ACHN (cell line): ENCODE measurements at regions not wholly inside any gene's neighbourhood (a gene's known extent, or its start where the extent isn't known, plus 50 kb on each side); places are given as distances from the start of the nearest gene placed in this dataset.

ENCODE experiments used
- DNase-seq: peaks from one replicate; pipeline ENCODE4 v3.0.0-alpha.2; 2015
- in situ Hi-C: cut with HindIII; loops from 2 replicates; pipeline ENCODE4 v1.10.0; 2017; ENCODE audit warnings: low sequenced_read_pairs, low pct_ligation_motif_present, low pct_unique_long_range_greater_than_20kb

DNA sequence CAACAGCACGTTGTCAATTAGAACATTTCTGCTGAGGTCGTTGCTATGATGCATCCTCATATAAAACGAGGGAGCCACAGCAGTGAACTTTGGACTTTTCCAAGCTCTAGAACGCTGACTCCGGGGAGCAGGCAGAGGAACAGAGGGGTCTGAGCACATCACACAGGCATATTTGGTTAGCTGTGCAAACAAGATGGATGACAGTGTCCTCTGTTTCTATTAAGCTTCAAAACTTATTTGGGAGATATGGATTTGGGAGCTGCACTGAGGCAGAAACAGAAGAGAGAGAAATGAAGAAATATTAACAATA is 278.0 kb upstream of the TBL1XR1 start:
- no peak for DNase-seq
- in situ Hi-C loops = no loop called here

DNA sequence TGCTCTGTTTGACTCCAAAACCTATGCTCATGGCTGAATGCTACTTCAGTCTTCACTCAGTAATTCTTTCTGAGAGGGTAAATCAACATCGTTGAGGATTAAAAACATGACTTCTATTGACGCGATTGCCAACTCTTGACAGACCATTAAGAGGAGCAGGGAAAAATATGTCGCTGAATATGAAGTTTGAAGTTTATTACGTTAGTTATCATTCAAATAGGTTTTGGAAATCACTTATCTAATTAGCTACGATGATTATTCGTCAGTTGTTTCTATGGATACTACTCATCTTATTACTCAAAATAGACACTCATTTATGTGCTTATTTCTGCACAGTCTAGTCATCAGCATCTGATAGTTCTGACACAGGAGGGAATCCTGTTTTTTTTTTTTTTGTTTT is 279.2 kb upstream of the TBL1XR1 start:
- in situ Hi-C loops = no loop called here
- DNase-seq = no peak

- in situ Hi-C loops = no loop called here
- no peak for DNase-seq
Measured at GRCh38 chr3:177476921-177477435, 279.7 kb upstream of the TBL1XR1 start.

DNA sequence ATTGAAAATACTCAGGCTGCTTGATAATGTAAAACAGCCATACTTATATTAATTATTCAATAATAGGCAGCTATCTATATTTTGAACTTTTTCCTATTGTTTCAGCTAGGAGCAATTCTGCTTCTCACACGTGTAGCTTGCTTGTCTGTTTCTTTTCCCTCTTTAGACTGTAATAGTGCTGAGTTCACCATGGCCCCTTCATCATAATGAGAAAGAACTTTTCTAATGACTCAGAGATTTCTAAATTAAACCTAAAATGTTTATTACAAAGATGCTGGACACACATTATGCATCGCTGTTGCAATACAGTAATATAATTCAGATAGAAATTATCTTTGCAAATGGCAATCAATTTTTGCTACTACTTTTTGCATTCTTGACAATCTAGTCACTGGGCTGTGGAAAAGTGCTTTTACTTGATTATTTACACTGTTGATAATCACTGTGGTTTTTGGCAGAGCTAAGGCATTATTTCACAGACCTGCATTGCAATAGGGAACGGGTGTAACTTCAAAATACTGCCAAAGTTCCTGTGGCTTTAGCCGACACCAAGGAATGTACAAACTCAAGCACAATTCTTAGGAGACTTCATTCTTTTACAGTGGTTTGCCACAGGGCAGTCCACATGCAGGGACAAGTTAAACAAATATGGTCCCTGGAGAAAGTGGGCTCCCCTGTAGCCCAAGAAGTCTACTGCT is 281.0 kb upstream of the TBL1XR1 start:
- DNase-seq = peak; percentile 90
- in situ Hi-C loops = no loop called here

DNA sequence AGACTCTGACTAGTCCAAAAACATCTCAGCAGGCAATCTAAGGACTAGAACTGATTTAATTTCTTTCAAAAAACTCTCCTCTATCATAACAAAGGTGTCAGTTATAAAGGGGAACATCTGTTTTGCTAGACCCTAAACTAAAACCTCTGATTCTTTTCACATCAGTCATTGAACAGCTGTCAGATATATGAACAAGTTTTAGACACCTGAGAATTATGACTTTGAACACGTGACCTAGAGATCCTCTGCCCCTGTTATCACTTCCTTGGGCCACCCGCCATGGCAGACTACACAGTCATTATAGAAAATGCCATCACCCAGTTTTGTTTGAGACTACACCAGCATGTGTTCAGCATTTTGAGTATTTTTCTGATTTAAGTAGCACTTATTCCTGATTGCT is 282.3 kb upstream of the TBL1XR1 start:
- DNase-seq = no peak
- in situ Hi-C loops = no loop called here

DNA sequence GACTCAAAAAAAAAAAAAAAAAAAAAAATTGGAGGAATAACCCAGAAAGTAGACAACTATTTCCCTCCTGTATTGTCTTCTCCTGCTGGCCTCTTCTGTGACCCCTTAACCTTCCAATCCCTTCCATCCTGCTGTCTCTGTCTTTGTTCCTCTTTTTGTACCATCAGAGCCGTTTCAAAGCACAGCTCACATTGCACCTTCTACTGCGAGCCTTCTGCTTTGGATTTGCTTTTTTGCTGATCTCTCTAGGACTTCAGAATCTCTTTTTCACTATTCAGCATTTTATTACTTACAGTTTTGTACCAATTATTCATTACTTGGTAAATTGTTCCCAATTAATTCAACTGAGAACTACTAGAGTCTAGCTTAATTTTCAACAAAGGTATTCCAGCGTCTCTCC is 284.0 kb upstream of the TBL1XR1 start:
- DNase-seq = no peak
- in situ Hi-C loops = no loop called here

GRCh38 chr3:177482048-177482691 is 284.9 kb upstream of the TBL1XR1 start:
- in situ Hi-C loops = no loop called here
- no peak for DNase-seq

DNA sequence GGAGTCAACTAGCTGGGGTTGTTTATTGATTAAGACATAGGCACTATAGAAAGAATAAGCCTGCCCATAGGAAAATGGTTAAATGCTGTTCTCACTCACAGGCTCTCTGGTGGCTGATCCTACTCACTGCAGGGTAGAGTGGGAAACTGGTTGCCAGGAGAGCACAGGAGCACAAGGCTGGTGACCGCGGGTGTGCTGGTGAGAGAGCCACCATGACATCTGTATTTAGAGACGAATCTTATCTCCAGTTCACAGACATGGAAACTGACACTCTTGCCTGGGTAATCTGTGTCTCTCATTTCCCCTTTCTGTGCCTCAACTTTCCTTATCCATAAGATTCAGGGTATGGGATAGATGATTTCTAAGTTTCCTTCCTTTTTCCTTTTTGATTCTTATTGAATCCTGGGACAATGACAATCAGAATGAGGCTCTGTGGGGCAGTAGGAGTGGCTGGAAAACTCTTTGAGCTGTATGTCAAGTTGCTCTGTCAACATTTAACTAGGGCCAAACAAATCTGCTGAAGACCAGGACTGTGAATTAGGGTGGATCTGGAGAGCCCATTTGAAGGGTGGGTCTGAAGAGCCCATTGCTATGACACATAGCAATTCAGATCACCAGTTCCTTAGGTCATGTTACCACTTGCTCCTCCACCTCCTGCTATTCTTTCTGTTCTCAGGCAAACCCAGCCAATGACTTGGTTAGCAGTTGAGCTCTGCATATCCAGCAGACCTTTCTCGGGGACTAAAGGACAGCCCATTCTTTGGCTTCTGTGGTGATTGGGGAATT is 286.1 kb upstream of the TBL1XR1 start:
- DNase-seq = peak; percentile 19
- in situ Hi-C loops = no loop called here

GRCh38 chr3:177484206-177484605 is 286.9 kb upstream of the TBL1XR1 start:
- in situ Hi-C loops = no loop called here
- DNase-seq = no peak

DNA sequence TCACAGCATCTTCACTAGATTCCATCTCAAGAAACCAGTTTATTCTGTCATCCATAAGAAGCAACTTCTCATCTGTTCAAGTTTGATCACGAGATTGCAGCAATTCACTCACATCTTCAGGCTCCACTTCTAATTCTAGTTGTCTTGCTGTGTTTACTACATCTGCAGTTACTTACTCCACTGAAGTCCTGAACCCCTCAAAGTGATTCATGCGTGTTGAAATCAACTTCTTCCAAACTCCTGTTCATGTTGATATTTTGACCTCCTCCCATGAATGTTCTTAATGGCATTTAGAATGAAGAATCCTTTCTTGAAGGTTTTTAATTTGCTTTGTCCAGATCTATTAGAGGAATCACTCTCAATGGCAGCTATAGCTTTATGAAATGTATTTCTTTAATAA is 287.6 kb upstream of the TBL1XR1 start:
- no peak for DNase-seq
- in situ Hi-C loops = no loop called here

DNA sequence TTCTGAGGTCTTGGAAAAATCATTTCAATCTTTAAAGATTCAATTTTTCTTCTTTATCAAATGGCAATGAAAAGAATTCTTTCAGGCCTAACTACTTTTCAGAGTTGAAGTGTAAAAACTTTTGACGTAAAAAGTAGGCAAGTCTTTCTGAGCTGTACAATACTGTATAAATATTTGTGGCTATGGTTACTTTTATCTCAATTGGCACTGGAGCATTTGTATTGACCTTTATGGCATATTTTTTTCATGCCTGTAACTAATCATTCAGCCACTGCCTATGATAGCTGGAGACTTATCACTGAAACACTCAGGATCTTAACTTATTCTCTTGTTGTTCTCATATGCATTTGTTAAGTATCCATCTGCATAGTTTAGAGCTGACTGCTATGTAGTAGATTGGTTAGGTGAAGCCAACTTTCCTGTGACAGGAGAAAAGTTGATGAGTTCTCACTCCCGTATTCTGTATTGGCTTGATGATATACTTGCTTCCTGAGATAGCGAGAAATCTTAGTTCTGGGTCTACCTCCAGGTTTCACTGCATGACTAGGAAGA is 290.4 kb upstream of the TBL1XR1 start:
- in situ Hi-C loops = no loop called here
- DNase-seq = no peak

GRCh38 chr3:177488740-177489139 is 291.5 kb upstream of the TBL1XR1 start:
- no peak for DNase-seq
- in situ Hi-C loops = no loop called here

DNA sequence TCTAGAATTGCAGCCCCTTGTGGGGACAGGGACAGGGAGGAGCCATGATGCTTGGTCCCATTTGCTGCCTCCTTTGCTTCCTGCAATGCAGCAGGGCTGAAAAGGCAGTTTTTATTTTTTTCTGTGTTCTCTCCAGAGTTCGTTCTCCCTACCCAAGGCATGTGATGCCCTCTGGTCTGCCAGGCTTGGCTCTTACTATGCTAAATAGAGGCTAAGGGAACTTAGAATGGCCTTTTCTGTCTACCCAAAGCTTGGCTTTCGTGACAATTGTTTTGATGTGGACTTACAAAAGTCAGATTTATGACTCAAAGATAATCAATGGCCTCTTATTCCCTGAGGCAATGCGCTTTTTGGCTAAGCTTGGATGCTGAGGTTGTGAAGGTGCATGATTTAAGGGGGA is 293.3 kb upstream of the TBL1XR1 start:
- in situ Hi-C loops = no loop called here
- no peak for DNase-seq

DNA sequence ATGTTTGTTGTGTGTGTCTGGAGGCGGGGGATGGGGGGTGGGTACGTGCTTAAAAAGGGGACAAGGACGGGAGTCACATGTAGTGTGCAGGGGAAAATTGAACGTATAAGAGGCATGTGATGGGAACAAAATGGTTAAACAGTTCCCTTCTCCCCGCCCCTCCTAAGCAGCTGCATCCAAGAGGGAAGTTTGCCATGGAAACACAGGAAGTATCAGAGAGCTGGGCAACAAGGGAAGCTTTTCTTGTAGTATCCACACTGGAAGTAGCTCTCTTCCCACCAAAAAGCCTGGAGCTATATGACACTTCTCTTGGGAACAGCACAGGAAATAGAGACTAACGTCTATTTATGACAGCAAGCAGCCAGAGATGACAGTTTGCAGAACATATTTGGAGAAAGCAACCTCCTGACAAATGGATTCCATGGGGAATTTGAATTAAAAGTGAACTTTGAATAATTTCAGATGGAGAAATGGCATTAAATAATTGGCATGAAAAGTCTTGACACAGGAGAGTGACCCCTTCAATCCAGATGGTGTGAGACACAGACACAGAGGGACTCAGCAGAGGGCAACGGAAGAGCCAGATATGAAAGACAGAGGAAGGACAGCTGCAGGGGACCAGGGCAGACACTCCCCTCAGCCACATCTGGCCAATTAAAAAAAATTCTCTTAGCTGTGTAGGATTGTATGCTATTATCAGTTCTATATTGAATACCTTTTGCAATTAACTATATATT is 294.2 kb upstream of the TBL1XR1 start:
- in situ Hi-C loops = no loop called here
- no peak for DNase-seq

GRCh38 chr3:177493091-177493490 is 295.8 kb upstream of the TBL1XR1 start:
- in situ Hi-C loops = no loop called here
- DNase-seq = no peak

DNA sequence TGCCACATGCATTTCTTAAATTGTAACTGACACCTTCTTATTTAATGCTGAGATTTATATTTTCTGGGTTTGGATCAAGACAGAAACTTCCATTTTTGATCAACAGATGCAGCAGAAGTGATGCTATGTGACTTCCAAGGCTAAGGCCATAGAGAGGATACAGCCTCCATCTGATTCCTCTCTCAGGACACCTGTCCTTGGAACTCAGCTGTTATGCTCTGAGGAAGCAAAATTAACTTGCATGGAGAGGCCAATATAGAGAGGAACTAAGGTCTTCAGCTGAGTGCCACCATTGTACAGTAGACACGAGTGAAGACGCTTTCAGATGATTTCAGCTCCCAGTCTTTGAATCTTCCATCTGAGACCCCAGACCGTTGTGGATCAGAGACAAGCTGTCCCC is 296.9 kb upstream of the TBL1XR1 start:
- in situ Hi-C loops = no loop called here
- no peak for DNase-seq

DNA sequence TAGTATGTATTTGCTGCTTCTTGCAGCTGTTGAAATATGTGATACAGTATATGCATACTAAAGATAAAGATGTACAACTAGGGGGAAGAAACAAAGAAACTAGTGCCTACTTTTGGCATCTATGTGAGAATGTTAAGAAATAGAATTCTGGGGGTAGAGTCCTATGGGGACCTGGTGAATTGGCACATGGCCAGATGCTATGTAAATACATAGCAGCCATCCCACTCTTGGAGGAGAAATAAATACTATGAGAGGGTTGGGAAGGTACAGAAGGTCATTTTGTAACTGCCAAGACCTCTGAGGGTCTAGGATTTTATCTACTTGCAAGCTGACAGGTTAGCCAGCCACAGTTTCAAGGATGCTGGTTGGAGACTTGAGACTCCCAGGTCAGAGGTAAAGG is 298.3 kb upstream of the TBL1XR1 start:
- in situ Hi-C loops = no loop called here
- no peak for DNase-seq

DNA sequence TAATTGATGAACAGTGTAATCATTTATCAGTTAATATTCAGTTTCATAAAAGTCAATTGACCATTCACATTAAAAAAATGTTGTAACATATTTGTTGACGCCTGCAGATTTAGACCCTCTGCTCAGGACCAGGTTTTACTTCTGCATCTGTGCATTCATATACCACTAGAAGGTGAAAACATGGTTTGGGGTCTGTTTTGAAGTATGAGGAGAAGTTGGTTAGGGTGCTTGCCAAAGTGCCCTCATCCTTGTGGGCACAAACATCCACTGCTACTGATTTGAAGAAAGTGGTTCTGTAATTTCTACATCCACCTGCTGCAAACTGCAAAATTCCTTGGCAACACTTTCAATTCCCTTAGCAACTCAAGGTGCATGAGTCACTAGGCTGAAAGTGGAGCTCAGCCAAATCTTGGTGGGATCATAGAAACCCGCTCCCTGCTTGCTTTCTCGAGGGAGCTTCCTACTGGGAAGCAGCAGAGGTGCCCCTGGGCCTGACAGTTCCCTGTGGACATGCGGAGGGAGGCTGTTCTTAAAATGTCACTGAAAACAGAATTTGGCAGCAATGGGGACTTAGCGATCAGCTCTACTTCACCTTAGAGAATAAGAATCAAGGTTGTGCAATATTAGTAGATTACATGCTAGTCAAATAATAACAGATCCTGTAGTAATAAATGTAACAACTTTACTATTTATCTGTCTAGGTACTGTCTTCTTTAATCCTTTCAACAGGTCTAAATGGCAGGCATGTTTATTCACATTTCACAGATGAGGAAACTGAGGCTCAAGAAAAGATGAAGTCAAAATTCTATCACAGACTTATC is 301.0 kb upstream of the TBL1XR1 start:
- in situ Hi-C loops = no loop called here
- DNase-seq = peak; percentile 70
